ENCODE measurements at regions not wholly inside any gene's neighbourhood (a gene's known extent, or its start where the extent isn't known, plus 50 kb on each side); places are given as distances from the start of the nearest gene placed in this dataset.

GRCh38 chr15:70490838-70491155 is 272.6 kb downstream of the UACA start:
- Histone ChIP-seq H2AFZ (ENCODE audit: low read length) (no peak overlapping the region), H3K23ac (ENCODE audit: insufficient read length) (no peak overlapping the region), H3K27ac (ENCODE audit: low read depth, low read length) (no peak overlapping the region), H3K9me3 (ENCODE audit: insufficient read depth in 2 of 2, low read depth in 1 of 2, low read length in 1 of 2) (no peaks in the 10 kb centered on the region), H3K4me3 (ENCODE audit: extremely low read depth in 1 of 4, insufficient read depth in 2 of 4, low read depth in 3 of 4, low read length in 4 of 4) (no peak overlapping the region), H3K4me1 (replicated peaks in 1 of 4; ENCODE audit: control insufficient read depth in 3 of 4, insufficient read depth in 4 of 4, low read length in 3 of 4) (no peaks in the 10 kb centered on the region; a peak in 2 of 7 replicates), H3K23me2 (ENCODE audit: low read depth, low read length) (no peaks in the 10 kb centered on the region), H2BK12ac (ENCODE audit: low read depth, low read length) (no peak overlapping the region), H4K20me1 (replicated peaks in 1 of 2; ENCODE audit: control insufficient read depth in 1 of 2, insufficient read depth in 2 of 2, low read length in 2 of 2) (no peaks in the 10 kb centered on the region), H2AK5ac (ENCODE audit: low read depth, low read length) (no peak overlapping the region), H3K4ac (replicated peaks; ENCODE audit: insufficient read length, low read depth, low read length) (no peak overlapping the region), H3K56ac (replicated peaks; ENCODE audit: insufficient read length, low read depth, low read length) (no peak overlapping the region), H4K8ac (ENCODE audit: extremely low read depth, insufficient read depth, low read length) (no peak overlapping the region), H3K18ac (ENCODE audit: extremely low read depth, low read length) (no peak overlapping the region), H4K91ac (replicated peaks; ENCODE audit: insufficient read length, low read length) (no peak overlapping the region), H3K79me2 (ENCODE audit: control insufficient read depth in 1 of 2, insufficient read depth in 2 of 2, low read length in 2 of 2) (no peaks in the 10 kb centered on the region), H4K5ac (ENCODE audit: insufficient read length, low read depth, low read length) (no peak overlapping the region), H3K27me3 (replicated peaks in 1 of 4; ENCODE audit: control insufficient read depth in 3 of 4, extremely low read depth in 1 of 4, insufficient read depth in 3 of 4, low read length in 3 of 4) (no peaks in the 10 kb centered on the region), H3K14ac (ENCODE audit: insufficient read length) (no peak overlapping the region), H2BK120ac (replicated peaks; ENCODE audit: low read depth, low read length) (no peak overlapping the region), H3K9ac (replicated peaks in 1 of 4; ENCODE audit: extremely low read depth in 1 of 4, low read depth in 3 of 4, low read length in 3 of 4) (no peak overlapping the region), H3K36me3 (ENCODE audit: control insufficient read depth in 2 of 4, insufficient read depth in 4 of 4, low read length in 3 of 4) (no peaks in the 10 kb centered on the region), H2BK20ac (ENCODE audit: low read length) (no peak overlapping the region), H2BK5ac (ENCODE audit: low read depth, low read length) (no peak overlapping the region), H3K79me1 (ENCODE audit: low read depth, low read length) (no peaks in the 10 kb centered on the region), H3K4me2 (ENCODE audit: insufficient read depth in 1 of 2, low read depth in 2 of 2, low read length in 2 of 2) (no peak overlapping the region), H2BK15ac (ENCODE audit: low read length) (no peak overlapping the region)
- DNase-seq (ENCODE audit: low read depth in 1 of 2, low spot score in 2 of 2): no peak
- FAIRE-seq: no peak
- ChIA-PET CTCF (ENCODE audit: partially characterized antibody) (interaction anchor here (1.8 to 5.1 kb wide), 2 partner anchors 23 to 988 kb away, joined by 5 to 65 read pairs; no protein-coding TSS in a partner anchor), POLR2A (ENCODE audit: partially characterized antibody) (no interaction called here)
- WGBS, 2 experiments (ENCODE audit: extremely low coverage in 1 of 2, insufficient coverage in 1 of 2, insufficient read length in 1 of 2, insufficient replicate concordance in 2 of 2, low coverage in 1 of 2, low lambda C conversion rate in 2 of 2, missing lambda C conversion rate in 1 of 2): 79% methylated on average over 7 of the region's 7 CpGs; no CpG with 5 or more reads in 1 of the 2 experiments
- TF ChIP-seq BRCA1 (IDR thresholded peaks at IDR 0.05; ENCODE audit: low read depth, low read length) (no peak), ASH2L (IDR thresholded peaks at IDR 0.05; ENCODE audit: low read length) (no peak), FOSL1 (IDR thresholded peaks at IDR 0.05; ENCODE audit: insufficient read depth, low read depth, low read length) (no peak), TCF12 (IDR thresholded peaks at IDR 0.05; ENCODE audit: low read depth, low read length) (no peak), TEAD4 (IDR thresholded peaks at IDR 0.05; ENCODE audit: low read depth, low read length) (no peak), USF2 (IDR thresholded peaks at IDR 0.05; ENCODE audit: low read length) (no peak)
- TF ChIP-seq, protein P1, sequence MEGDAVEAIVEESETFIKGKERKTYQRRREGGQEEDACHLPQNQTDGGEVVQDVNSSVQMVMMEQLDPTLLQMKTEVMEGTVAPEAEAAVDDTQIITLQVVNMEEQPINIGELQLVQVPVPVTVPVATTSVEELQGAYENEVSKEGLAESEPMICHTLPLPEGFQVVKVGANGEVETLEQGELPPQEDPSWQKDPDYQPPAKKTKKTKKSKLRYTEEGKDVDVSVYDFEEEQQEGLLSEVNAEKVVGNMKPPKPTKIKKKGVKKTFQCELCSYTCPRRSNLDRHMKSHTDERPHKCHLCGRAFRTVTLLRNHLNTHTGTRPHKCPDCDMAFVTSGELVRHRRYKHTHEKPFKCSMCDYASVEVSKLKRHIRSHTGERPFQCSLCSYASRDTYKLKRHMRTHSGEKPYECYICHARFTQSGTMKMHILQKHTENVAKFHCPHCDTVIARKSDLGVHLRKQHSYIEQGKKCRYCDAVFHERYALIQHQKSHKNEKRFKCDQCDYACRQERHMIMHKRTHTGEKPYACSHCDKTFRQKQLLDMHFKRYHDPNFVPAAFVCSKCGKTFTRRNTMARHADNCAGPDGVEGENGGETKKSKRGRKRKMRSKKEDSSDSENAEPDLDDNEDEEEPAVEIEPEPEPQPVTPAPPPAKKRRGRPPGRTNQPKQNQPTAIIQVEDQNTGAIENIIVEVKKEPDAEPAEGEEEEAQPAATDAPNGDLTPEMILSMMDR (IDR thresholded peaks at IDR 0.05; ENCODE audit: control extremely low read depth in 1 of 3, insufficient read depth in 1 of 3, low read depth in 1 of 3, low read length in 3 of 3): no peak

Data from H1 (cell line).